ENCODE measurements at regions not wholly inside any gene's neighbourhood (a gene's known extent, or its start where the extent isn't known, plus 50 kb on each side); places are given as distances from the start of the nearest gene placed in this dataset.

DNA sequence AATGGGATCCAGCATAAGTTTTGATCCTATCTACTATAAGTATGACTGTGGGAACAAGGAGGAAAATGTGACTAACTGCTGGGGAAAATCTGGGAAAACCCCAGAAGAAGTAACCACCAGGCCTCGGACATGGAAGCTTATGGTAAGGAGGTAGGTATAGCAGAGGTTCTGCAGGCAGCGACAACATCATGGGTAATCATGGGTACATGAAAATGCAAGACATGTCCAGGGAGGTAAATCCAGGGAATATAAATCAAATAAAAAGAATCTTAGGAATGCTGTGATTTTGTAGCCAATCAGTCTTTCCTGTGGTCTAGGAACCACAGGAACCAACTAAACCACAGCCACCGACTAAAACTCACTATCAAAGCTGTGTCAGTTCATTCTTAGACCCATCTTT is 168.3 kb upstream of the NPY start:
- TF ChIP-seq, protein P1, sequence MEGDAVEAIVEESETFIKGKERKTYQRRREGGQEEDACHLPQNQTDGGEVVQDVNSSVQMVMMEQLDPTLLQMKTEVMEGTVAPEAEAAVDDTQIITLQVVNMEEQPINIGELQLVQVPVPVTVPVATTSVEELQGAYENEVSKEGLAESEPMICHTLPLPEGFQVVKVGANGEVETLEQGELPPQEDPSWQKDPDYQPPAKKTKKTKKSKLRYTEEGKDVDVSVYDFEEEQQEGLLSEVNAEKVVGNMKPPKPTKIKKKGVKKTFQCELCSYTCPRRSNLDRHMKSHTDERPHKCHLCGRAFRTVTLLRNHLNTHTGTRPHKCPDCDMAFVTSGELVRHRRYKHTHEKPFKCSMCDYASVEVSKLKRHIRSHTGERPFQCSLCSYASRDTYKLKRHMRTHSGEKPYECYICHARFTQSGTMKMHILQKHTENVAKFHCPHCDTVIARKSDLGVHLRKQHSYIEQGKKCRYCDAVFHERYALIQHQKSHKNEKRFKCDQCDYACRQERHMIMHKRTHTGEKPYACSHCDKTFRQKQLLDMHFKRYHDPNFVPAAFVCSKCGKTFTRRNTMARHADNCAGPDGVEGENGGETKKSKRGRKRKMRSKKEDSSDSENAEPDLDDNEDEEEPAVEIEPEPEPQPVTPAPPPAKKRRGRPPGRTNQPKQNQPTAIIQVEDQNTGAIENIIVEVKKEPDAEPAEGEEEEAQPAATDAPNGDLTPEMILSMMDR (IDR thresholded peaks at IDR 0.05): no peak

- TF ChIP-seq, protein P1 (IDR thresholded peaks at IDR 0.05): no peak
Observed at GRCh38 chr7:24119852-24120251, 164.1 kb upstream of the NPY start.

DNA sequence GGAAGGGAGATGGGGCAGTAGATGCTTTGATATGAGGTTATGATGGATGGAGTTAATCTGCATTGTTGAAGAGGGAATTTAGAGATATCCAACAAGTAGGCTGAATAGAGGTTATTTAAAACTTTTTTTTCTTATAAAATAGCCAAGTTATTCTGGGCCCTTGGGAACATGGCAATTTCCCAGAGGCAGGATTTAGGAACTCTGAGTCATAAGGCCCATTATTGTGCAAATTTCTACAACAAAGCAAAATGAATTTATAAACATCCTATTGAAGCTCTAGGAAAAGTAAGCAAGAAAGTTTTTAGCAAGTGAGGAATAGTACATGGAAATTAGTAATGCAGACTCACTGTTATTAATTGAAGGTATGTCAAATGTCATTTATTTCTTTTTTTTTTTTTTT is 160.9 kb upstream of the NPY start:
- TF ChIP-seq, protein P1 (IDR thresholded peaks at IDR 0.05): no peak

GRCh38 chr7:24125765-24126164 is 158.2 kb upstream of the NPY start:
- TF ChIP-seq, protein P1 (IDR thresholded peaks at IDR 0.05): no peak

DNA sequence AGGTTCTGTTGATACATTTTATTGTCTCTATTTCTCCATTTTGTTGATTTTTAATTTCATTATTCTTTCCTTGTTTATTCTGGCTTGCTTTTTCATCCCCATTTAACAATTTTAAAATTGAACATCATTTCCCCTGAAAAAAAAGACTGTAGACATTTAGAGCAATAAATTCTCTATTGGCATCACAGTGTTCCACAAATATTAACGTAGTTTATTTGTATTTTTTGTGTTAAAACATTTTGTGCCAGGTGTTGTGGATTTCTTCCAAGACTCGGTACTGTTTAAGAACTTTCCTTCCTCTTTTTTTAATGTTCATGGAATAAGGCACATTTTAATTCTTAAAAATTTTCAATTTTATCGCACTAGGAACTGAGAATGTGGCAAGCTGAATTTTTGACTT is 156.1 kb upstream of the NPY start:
- TF ChIP-seq, protein P1 (IDR thresholded peaks at IDR 0.05): no peak

GRCh38 chr7:24129597-24129996 is 154.4 kb upstream of the NPY start:
- TF ChIP-seq, protein P1 (IDR thresholded peaks at IDR 0.05): no peak

DNA sequence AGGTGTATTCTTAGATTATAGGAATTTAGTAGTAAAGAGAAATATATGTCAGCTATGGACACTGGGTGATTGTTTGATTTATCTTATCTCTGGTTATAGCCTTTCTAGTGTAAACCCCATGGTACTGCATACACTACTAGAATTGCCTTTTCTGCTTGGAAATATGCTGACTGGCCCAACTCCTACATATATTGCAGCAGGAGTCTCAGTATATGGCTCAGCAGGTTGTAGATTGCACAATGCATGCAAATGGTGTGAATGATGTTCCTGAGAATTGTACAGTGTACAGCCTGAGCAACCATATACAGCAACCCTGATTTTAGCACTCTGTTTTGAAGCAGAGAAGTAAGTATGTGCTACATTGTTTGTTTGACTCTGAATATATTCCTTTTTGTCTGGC is 153.4 kb upstream of the NPY start:
- TF ChIP-seq, protein P1 (IDR thresholded peaks at IDR 0.05): no peak

GRCh38 chr7:24133691-24134090 is 150.3 kb upstream of the NPY start:
- TF ChIP-seq, protein P1 (IDR thresholded peaks at IDR 0.05): no peak
